Karpas-422 (cell line): ENCODE measurements at regions not wholly inside any gene's neighbourhood (a gene's known extent, or its start where the extent isn't known, plus 50 kb on each side); places are given as distances from the start of the nearest gene placed in this dataset.

Experiments used
- DNase-seq: peaks from one replicate; pipeline ENCODE4 v3.0.0-alpha.2; 2015
- H2AFZ ChIP-seq: fragments of 200-600 bp; sonication (generic); 2 replicates; pipeline ENCODE4 v1.6.1; 2014; ENCODE audit warnings: antibody characterized with exemption, low read length, mixed read lengths
- H3K27ac ChIP-seq: fragments of 200-600 bp; sonication (generic); 2 replicates; pipeline ENCODE4 v1.5.1; 2014; ENCODE audit warnings: mild to moderate bottlenecking, low read length, moderate library complexity
- H3K27me3 ChIP-seq: fragments of 200-600 bp; sonication (generic); 2 replicates; pipeline ENCODE4 v1.6.1; 2014; ENCODE audit warnings: low read length, mixed read lengths
- H3K36me3 ChIP-seq: fragments of 200-600 bp; sonication (generic); 2 replicates; pipeline ENCODE4 v1.6.1; 2014; ENCODE audit warnings: low read length, mixed read lengths; ENCODE audit not compliant: insufficient read depth
- H3K4me1 ChIP-seq: fragments of 200-600 bp; sonication (generic); 2 replicates; pipeline ENCODE4 v1.6.1; 2014; ENCODE audit warnings: mild to moderate bottlenecking, low read length, mixed read lengths
- H3K4me2 ChIP-seq: fragments of 200-600 bp; sonication (generic); 2 replicates; pipeline ENCODE4 v1.6.1; 2014; ENCODE audit warnings: low read length, low read depth, mild to moderate bottlenecking; ENCODE audit not compliant: poor library complexity, severe bottlenecking
- H3K4me3 ChIP-seq: fragments of 200-600 bp; sonication (generic); 2 replicates; pipeline ENCODE4 v1.5.1; 2014; ENCODE audit warnings: mild to moderate bottlenecking, antibody characterized with exemption, low read length, mixed read lengths
- H3K79me2 ChIP-seq: fragments of 200-600 bp; sonication (generic); 2 replicates; pipeline ENCODE4 v1.6.1; 2014; ENCODE audit warnings: mild to moderate bottlenecking, low read length, mixed read lengths
- H3K9ac ChIP-seq: fragments of 200-600 bp; sonication (generic); 2 replicates; pipeline ENCODE4 v1.6.0; 2014; ENCODE audit warnings: low read length
- H3K9me2 ChIP-seq: fragments of 200-600 bp; sonication (generic), shearing (Covaris generic); replicated peaks from 2 replicates; pipeline ENCODE4 v1.6.0; 2014; ENCODE audit warnings: mild to moderate bottlenecking, low read length, moderate library complexity; ENCODE audit not compliant: insufficient read depth
- H3K9me3 ChIP-seq: fragments of 300-700, 200-600 bp; sonication (generic); 2 replicates; pipeline ENCODE4 v1.6.1; 2014; ENCODE audit warnings: low read length, mixed read lengths
- H4K20me1 ChIP-seq: fragments of 200-600 bp; sonication (generic); 2 replicates; pipeline ENCODE4 v1.6.1; 2014; ENCODE audit warnings: mild to moderate bottlenecking, antibody characterized with exemption, low read length, low read depth; ENCODE audit not compliant: insufficient read depth

GRCh38 chr12:91346827-91347226 is 164.2 kb upstream of the DCN start:
- Histone ChIP-seq H3K9ac (no peak overlapping the region), H3K27ac (no peak overlapping the region), H3K9me3 (no peaks in the 10 kb centered on the region), H3K4me1 (peaks cover 12% of the 10 kb centered on the region), H3K27me3 (no peaks in the 10 kb centered on the region), H3K4me2 (no peak overlapping the region), H3K79me2 (no peaks in the 10 kb centered on the region), H3K4me3 (no peak overlapping the region), H3K9me2 (no peaks in the 10 kb centered on the region), H3K36me3 (no peaks in the 10 kb centered on the region), H2AFZ (no peak overlapping the region), H4K20me1 (no peaks in the 10 kb centered on the region)
- no peak for DNase-seq

DNA sequence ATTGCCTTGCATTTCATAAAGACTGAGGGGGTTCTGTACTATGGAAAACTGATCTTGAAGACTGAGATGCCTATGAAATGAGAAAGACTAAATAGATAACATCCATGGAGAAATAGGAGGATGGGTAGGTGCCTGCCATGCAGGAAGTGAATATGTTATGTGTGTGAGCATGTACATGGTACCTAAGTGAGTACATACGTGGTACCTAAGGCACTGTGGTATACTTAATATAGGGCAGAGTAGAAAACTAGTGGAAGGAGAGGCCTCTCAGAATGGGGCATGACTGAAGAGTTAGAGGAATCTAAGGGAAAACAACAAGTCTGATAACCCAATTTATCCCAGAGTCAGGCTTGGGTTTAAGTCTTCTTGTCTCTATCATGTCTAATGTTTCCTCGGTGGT is 161.8 kb upstream of the DCN start:
- no peaks in the 10 kb centered on the region for H4K20me1 ChIP-seq
- peaks cover 12% of the 10 kb centered on the region for H3K4me1 ChIP-seq
- no peak for DNase-seq
- no peaks in the 10 kb centered on the region for H3K9me3 ChIP-seq
- H2AFZ ChIP-seq: no peak overlapping the region
- no peaks in the 10 kb centered on the region for H3K9me2 ChIP-seq
- H3K4me2 ChIP-seq: peak overlapping the region; percentile 52
- H3K79me2 ChIP-seq: no peaks in the 10 kb centered on the region
- H3K9ac ChIP-seq: no peak overlapping the region
- H3K27me3 ChIP-seq: no peaks in the 10 kb centered on the region
- no peak overlapping the region for H3K4me3 ChIP-seq
- H3K36me3 ChIP-seq: no peaks in the 10 kb centered on the region
- H3K27ac ChIP-seq: no peak overlapping the region

GRCh38 chr12:91343010-91343409 is 160.4 kb upstream of the DCN start:
- Histone ChIP-seq H4K20me1 (no peaks in the 10 kb centered on the region), H2AFZ (no peak overlapping the region), H3K9ac (no peak overlapping the region), H3K9me2 (no peaks in the 10 kb centered on the region), H3K9me3 (no peaks in the 10 kb centered on the region), H3K27ac (no peak overlapping the region), H3K79me2 (no peaks in the 10 kb centered on the region), H3K36me3 (no peaks in the 10 kb centered on the region), H3K4me1 (peaks cover 12% of the 10 kb centered on the region), H3K4me2 (no peak overlapping the region), H3K27me3 (no peaks in the 10 kb centered on the region), H3K4me3 (no peak overlapping the region)
- no peak for DNase-seq

GRCh38 chr12:91339106-91339505 is 156.5 kb upstream of the DCN start:
- Histone ChIP-seq H3K4me3 (no peak overlapping the region), H3K79me2 (no peaks in the 10 kb centered on the region), H3K9ac (no peak overlapping the region), H3K4me1 (peaks cover 9% of the 10 kb centered on the region), H3K9me2 (no peaks in the 10 kb centered on the region), H3K4me2 (no peak overlapping the region), H4K20me1 (no peaks in the 10 kb centered on the region), H3K36me3 (no peaks in the 10 kb centered on the region), H3K9me3 (no peaks in the 10 kb centered on the region), H2AFZ (no peak overlapping the region), H3K27ac (no peak overlapping the region), H3K27me3 (no peaks in the 10 kb centered on the region)
- no peak for DNase-seq

DNA sequence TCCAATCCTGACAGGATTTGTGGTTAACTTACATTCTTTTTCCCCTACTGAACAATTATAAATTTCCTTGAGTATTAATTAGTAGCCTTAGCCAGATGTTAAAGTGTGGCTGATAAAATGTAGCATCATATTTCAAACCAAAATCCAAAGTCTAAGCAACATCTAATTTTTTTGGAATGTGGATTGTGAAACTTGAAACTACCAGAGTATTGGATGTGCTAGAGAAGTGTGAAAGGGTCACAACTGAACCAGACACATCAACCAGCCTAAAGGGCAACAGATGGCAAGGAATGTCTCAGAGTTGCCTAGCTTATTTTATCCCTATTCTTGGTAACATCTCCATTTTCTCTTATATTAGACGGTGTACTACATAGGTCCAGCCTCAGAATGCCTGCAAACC is 153.1 kb upstream of the DCN start:
- Histone ChIP-seq H3K36me3 (no peaks in the 10 kb centered on the region), H3K9ac (no peak overlapping the region), H4K20me1 (no peaks in the 10 kb centered on the region), H3K27me3 (no peaks in the 10 kb centered on the region), H3K9me2 (no peaks in the 10 kb centered on the region), H3K4me2 (no peak overlapping the region), H3K79me2 (no peaks in the 10 kb centered on the region), H2AFZ (no peak overlapping the region), H3K4me1 (peaks cover 12% of the 10 kb centered on the region), H3K9me3 (no peaks in the 10 kb centered on the region), H3K27ac (no peak overlapping the region), H3K4me3 (no peak overlapping the region)
- DNase-seq: no peak

GRCh38 chr12:91333966-91334365 is 151.3 kb upstream of the DCN start:
- Histone ChIP-seq H3K27ac (no peak overlapping the region), H3K36me3 (no peaks in the 10 kb centered on the region), H3K4me3 (no peak overlapping the region), H4K20me1 (no peaks in the 10 kb centered on the region), H3K79me2 (no peaks in the 10 kb centered on the region), H3K4me1 (peaks cover 18% of the 10 kb centered on the region), H3K9ac (no peak overlapping the region), H3K4me2 (no peak overlapping the region), H3K27me3 (no peaks in the 10 kb centered on the region), H2AFZ (no peak overlapping the region), H3K9me3 (no peaks in the 10 kb centered on the region), H3K9me2 (no peaks in the 10 kb centered on the region)
- DNase-seq: no peak

DNA sequence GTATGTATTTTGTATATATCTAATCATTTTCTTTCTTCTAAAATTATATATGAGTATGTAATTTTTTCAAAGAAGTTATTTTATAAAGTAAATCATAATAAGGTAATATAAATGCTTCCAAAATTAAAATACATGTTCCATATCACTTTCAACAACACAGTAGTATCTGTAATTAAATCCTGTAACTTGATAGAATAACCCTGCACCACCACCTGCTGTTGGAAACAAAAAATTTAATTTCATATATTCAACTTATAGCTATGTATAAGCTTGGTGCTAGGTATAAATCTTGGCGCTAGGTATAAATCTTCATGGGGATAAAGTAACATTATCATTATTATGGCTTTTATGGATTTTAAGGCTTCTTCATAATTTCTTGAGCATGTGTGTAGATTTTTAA is 149.7 kb upstream of the DCN start:
- Histone ChIP-seq H3K9me2 (no peaks in the 10 kb centered on the region), H3K4me3 (no peak overlapping the region), H2AFZ (no peak overlapping the region), H3K4me1 (peaks cover 24% of the 10 kb centered on the region), H4K20me1 (no peaks in the 10 kb centered on the region), H3K36me3 (no peaks in the 10 kb centered on the region), H3K27ac (no peak overlapping the region), H3K79me2 (no peaks in the 10 kb centered on the region), H3K27me3 (no peaks in the 10 kb centered on the region), H3K9ac (no peak overlapping the region), H3K4me2 (no peak overlapping the region), H3K9me3 (no peaks in the 10 kb centered on the region)
- peak; percentile 77 for DNase-seq

DNA sequence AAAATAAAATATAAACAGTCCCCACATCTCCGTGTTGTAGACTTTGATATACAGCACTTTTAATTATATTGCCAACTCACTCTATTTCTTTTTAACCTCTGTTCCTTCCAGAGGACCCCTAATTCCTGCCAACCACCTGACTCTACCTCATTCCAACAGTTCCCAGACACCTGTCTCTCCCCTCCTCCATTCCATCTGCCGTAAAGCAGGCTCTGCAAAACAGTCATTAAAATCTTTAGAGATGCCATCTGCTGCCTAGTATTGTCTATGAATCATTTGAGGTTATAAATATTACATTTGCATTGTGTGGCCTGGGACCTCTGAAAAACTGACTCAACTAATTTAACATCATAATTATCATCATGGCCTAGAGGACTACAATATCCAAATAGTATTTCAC is 148.8 kb upstream of the DCN start:
- DNase-seq: peak; percentile 46
- no peak overlapping the region for H3K4me3 ChIP-seq
- H3K9me3 ChIP-seq: no peaks in the 10 kb centered on the region
- H3K4me1 ChIP-seq: peaks cover 32% of the 10 kb centered on the region
- H3K79me2 ChIP-seq: no peaks in the 10 kb centered on the region
- no peak overlapping the region for H3K9ac ChIP-seq
- H3K36me3 ChIP-seq: no peaks in the 10 kb centered on the region
- H4K20me1 ChIP-seq: no peaks in the 10 kb centered on the region
- no peak overlapping the region for H3K4me2 ChIP-seq
- H3K27me3 ChIP-seq: no peaks in the 10 kb centered on the region
- no peaks in the 10 kb centered on the region for H3K9me2 ChIP-seq
- H2AFZ ChIP-seq: no peak overlapping the region
- H3K27ac ChIP-seq: no peak overlapping the region; the same call in 1 of the 2 replicates

DNA sequence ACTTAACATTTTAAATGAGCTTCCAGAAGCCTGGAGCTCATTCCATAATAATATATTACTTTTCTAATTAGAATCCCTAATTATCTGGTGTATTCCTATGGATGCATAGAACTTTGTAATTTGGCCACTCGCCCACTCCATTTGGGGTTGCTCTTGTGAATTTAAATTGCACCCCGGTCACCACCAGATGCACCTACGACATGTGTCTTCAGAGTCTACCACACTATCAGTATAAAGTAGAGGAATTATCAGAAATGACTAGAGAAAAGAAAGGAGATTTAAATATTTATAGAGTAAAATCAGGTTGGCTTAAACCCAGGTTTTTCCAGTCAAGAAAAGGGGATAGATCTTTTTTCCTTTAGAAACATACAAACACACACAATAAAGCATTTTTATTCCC is 145.8 kb upstream of the DCN start:
- H2AFZ ChIP-seq: no peak overlapping the region
- H3K4me2 ChIP-seq: no peak overlapping the region
- no peak overlapping the region for H3K9ac ChIP-seq
- H4K20me1 ChIP-seq: no peaks in the 10 kb centered on the region
- no peaks in the 10 kb centered on the region for H3K79me2 ChIP-seq
- H3K9me3 ChIP-seq: no peaks in the 10 kb centered on the region
- no peak overlapping the region for H3K27ac ChIP-seq
- H3K27me3 ChIP-seq: no peaks in the 10 kb centered on the region
- H3K4me3 ChIP-seq: no peak overlapping the region
- H3K4me1 ChIP-seq: peaks cover 51% of the 10 kb centered on the region
- no peak for DNase-seq
- H3K9me2 ChIP-seq: no peaks in the 10 kb centered on the region
- no peaks in the 10 kb centered on the region for H3K36me3 ChIP-seq
